ENCODE measurements at regions not wholly inside any gene's neighbourhood (a gene's known extent, or its start where the extent isn't known, plus 50 kb on each side); places are given as distances from the start of the nearest gene placed in this dataset.

DNA sequence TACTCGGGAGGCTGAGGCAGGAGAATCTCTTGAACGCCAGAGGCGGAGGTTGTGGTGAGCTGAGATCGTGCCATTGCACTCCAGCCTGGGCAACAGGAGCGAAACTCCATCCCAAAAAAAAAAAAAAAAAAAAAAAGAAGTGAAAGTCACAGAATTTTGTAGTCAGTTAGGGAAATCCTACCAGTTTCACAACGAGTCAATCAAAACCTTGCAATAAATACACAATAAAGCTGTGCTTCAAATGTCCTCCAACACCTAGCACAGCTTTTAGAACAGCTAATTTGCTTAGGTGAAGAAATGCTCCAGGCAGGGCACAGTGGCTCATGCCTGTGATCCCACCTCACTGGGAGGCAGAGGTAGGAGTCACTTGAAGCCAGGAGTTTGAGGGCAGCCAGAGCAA, 112.8 kb upstream of the ATF7IP start:
- no peak for DNase-seq (ENCODE audit: low read depth in 2 of 2)

DNA sequence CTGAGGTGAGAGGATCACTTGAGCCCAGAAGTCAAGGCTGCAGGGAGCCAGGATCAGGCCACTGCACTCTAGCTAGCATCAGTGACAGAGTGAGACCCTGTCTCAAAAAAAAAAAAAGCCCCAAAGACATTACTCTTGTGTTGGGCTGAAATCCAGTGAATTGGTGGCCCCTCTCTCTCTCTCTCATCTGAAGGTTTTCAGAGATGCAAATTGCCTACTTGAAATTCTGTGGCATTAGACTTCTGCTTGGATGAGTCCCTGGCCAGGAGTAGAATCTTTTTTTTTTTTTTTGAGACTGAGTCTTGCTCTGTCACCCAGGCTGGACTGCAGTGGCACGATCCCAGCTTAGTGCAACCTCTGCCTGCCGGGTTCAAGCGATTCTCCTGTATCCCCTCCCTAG, 112.0 kb upstream of the ATF7IP start:
- DNase-seq (ENCODE audit: low read depth in 2 of 2), result no peak

DNA sequence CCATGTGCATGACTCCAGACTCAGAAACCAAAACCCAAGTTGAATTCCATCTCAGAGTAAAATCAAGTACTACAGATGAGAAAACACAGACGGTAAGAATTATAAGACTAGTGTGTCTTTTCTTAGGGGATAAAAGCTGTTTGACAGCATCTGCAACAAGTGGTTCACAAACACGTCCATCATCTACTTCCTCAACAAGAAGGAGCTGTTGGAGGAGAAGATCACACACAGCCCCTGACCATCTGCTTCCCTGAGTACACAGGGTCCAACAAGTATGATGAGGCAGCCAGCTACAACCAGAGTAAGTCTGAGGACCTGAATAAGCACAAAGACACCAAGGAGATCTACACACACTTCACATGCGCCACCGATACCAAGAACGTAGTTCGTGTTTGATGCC, 110.7 kb upstream of the ATF7IP start:
- no peak for DNase-seq (ENCODE audit: low read depth in 2 of 2)

DNA sequence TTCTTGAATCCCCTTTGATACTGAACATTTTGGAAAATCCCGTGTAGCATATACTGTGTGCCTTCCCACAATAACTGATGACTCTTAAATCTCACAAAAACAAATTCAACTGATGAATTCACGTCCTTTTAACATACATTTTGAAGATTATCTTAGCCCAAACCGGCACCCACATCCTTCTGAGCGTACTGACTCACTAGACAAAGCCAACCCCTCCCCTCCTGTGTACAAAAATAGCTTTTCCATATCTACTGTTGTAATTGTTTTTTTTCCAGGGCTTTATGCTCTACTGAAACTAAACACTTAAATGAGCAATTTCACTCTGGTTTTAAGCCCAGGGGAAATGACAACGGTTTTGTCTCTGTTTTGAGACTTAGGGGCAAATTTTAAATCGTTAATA, 109.4 kb upstream of the ATF7IP start:
- no peak for DNase-seq (ENCODE audit: low read depth in 2 of 2)

DNA sequence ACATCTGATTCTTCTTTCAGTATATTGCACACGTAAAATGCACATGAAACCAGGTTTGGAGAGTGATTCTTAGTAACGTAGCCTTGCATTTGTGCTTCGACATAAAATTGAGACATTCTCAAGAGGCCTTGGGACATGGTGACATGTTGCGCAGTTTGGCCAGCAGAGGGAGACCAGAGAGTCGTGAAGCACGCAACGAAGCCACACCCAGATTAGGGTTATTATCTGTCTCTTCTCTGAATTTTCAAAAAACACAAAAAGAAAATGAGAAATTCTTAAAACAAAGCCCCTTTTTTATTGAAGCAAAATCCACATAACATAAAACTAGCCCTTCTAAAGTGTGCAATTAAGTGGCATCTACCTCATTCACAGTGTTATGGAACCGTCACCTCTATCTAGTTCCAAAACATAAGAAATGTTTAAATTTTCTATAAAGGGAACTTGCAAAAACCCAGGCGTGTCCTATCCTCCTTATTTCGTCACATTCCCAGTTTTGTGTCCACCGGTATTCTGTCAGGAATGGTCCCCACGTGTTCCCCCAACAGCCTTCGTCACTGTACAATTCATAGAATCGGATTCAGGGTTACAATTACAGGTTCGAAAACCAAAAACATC, 108.8 kb upstream of the ATF7IP start:
- peak; percentile 61 to 62 for DNase-seq (ENCODE audit: low read depth in 2 of 2)

DNA sequence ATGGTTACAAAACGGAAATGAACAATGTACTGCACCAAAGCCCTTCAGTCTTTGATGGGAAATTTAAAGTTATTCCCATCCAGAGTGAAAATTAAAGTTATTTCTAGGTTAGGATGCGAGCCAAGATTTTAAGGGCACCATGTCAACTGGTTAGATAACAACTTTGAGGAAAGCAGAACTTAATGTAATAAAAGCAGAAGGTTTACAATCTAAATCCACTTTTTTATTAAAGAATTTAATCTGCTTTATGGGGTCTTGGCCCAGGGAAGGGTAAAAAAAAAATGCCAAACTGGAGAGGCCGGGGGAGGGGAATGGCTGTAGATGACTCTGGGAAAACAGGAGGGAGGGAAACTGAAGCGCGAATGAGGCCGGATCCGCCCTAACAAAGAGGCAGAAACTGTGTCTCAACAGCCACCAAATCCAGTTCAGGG, 108.2 kb upstream of the ATF7IP start:
- DNase-seq (ENCODE audit: low read depth in 2 of 2), result no peak

DNA sequence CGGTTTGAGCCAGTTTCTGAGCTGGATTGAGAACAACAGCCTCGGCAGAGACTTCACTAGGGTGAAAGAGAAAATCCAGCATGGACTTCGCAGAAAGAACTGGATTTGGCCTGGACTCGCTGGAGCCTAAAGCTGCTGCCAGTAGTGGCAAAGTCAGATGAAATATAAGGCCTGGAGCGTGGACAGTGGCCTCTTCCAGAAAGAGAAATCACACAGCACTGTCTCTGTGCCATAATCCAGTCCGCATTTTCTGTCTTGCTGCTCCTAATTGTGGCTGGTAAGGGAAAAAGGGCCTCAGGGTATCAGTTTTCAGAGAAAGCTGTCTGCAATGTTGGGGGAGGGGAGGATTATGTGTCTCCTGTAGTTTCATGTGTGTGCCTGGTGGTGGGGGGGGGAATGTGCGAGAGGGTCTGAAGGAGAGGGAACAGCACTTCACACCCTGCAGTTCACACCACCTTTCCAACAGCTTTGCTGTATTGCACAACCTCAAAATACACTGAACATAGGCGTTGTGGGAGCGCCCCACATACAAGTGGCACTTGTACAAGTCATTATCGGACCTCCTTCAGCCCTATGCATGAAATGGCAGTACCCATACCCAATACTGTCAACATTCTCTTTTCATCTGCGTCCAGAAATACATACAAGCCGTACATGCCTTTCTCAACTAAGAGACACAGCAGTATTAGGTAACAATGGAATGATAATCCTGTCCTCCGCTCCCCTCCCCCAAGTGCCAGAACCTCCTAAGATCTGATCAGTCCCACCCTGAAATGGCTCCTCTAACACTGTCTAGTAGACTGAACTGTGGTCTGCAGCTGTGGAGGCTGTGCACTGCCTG, 107.5 kb upstream of the ATF7IP start:
- DNase-seq (ENCODE audit: low read depth in 2 of 2), result peak; percentile 50 to 67

DNA sequence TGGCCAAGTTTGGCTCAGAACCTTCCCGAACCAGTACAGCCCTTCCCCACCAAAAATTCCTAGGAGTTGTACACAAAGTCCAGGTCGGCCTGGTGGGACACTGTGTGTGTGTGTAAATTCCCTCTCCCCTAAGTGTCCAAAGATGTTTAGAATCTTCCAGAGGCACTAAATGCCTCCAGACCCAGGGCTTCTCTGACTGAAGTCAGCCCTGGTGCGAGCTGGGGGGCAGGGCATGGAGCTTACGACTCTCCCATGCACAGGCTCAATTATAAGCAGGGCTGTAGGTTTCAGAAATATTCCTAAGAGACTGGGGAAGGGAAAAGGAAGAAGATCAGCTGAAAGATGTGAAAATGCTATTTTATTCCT, 106.9 kb upstream of the ATF7IP start:
- no peak for DNase-seq (ENCODE audit: low read depth in 2 of 2)

DNA sequence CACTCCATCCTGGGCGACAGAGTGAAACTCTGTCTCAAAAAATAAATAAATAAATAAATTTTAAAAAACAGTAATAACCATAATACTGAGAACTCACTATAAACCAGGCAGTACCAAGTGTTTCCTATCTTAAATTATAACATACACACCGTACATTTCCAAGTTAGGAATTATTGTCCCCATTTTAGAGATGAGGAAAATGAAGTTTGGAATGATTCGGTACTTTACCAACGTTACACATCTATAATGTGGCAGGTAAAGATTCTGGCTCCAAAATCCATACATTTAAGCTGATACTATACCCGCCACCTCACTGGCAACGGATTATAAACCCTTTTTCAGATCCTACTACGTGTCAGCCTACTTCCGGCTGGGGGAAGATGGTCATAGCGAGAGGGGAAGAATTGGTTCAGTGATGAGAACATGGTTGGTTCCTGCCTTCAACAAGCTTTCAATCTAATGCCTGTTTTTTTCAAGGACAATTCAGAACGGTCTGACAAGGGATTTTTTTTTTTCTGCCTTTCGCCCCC, 105.9 kb upstream of the ATF7IP start:
- DNase-seq (ENCODE audit: low read depth in 2 of 2), result no peak

DNA sequence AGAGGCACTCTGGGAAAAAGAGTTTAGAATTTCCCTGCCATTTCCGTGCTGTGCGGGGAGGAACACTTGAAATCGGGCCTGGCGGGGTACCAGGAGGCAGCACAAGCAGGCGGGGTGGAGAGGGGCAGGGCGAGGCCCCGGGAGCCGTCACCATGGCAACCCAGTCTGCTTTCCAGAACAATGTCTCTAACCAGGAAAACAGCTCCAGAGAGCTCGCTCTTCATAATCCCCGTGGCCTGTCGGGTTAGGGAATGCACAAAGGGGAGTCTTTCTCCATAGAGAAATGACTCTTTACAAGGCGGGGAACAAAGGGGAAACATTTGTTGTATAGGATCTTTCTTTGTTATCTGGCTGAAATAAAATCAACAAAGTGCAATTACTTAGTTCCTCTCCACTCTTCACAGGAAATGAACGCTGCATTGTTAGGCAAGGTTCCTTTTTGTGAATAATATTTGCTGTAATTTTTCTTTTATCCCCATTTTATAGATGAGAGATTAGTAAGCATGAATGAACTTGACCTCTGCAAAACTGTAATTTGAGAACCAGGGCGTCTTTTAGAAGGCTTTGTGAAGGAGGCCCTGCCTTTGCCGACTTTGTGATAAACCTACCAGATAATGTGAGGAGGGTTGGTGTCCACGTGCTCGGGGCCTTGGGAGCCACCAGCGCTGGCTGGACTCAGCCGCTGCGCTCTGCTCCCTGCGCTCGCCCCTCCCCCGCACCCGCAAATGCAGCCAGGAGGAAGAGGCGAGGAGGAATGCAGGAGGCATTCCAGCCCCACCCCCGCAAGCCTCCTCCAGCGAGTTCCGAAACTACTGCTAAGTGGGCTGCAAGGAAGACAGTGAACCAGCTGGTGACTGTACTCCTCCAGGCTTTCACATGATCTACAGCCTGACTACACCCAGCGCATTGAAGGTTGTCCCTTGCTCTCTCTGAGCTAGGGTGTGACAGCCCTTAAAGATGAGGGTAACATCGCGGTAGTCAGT, 105.2 kb upstream of the ATF7IP start:
- DNase-seq (ENCODE audit: low read depth in 2 of 2), result no peak

DNA sequence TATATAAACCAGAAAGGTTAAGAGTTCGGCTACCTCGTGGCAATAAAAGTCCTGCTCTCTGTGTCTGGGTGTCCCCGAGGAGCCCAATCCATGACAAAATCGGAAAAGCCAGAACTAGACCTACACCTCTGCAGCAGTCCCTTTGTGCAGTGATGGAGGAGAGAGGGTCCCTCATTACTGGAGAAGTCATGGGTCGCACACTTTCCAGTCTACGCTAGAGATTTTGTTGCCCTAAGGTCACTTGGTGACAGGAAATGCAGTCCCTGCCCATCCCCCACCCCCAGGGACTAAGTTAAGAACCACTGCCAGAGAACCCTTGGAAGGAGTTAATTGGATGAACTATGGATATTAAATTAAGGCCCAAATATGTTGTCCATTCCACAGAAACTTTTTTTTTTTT, 104.4 kb upstream of the ATF7IP start:
- DNase-seq (ENCODE audit: low read depth in 2 of 2), result no peak

DNA sequence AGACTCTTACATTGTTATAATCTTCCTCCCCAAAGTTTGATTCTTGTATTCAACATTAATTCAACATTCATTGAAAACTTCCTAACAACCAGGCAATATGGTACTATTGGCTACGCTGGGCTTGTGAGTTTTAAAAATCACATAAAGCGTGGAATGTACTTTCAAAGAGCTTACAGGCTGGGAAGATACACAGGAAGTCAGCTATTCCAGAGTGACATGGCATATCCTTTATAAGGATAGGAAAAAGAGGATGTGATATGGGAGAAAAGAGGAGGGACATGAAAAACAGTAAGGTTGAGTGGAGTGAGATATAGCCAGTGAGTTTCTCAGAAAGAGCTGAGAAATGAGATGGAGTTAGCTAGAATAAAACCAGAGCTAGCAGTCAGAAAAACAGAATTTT, 103.6 kb upstream of the ATF7IP start:
- DNase-seq (ENCODE audit: low read depth in 2 of 2), result no peak

DNA sequence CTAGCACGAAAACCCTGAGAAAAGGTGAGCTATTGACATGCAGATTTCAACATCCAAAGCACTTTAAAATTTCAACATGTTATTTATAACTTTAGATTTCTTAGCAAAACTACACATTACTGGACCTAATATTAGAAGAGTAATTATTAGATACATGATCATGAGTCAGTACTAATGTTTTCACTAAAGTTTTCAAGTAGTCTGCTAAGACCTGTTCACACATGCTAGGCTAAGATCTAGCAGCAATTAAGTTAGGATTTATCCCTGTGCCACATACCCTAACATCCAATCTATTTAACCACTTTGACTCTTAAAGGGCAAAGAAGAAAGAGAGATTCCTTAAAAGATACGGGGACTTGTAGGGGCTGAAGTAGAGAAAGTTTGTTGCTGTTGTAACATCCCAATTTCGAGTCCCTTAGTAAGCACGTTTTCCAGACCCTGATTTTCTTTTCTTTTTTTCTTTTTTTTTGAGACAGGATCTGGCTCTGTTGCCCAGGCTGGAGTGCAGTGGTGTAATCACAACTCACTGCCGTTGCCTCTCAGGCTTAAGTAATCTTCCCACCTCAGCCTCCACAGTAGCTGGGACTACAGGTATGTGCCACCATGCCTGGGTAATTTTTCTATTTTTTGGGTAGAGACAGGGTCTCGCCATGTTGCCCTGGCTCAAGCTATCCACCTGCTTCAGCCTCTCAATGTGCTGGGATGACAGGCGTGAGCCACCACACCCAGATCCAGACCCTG, 102.5 kb upstream of the ATF7IP start:
- no peak for DNase-seq (ENCODE audit: low read depth in 2 of 2)

DNA sequence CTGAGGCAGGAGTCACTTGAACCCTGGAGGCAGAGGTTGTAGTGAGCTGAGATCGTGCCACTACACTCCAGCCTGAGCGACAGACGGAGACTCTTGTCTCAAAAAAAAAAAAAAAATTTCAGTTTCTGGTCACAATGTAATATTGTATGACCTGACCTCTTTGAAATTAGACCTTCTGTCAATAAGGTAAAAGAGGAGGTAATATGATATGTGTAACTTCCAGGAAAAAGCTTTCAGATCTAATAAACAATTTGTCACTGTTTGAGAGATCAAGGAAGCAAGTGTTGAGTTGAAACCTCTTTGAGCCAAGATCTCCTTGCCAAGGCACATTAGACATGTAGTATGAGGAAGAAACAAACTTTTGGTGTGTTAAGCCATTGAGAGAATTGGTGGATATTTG, 101.7 kb upstream of the ATF7IP start:
- DNase-seq (ENCODE audit: low read depth in 2 of 2), result no peak

DNA sequence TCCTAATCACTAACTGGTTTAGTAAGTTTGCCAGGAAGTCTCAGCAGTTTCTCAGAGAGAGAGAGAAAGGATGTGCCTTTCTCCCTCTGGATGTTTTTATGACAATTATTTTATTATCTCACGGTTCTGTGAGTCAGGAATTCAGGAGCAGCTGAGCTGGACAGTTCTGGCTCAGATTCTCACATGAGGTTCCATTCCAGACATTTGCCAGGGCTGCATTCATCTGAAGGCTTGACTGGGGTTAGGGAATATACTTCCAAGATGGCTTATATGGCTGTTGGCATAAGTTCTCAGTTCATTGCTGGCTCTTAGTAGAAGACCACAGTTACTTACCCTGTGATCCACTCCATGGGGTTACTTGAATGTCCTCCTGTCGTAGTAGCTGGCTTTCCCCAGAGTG, 101.2 kb upstream of the ATF7IP start:
- no peak for DNase-seq (ENCODE audit: low read depth in 2 of 2)

DNA sequence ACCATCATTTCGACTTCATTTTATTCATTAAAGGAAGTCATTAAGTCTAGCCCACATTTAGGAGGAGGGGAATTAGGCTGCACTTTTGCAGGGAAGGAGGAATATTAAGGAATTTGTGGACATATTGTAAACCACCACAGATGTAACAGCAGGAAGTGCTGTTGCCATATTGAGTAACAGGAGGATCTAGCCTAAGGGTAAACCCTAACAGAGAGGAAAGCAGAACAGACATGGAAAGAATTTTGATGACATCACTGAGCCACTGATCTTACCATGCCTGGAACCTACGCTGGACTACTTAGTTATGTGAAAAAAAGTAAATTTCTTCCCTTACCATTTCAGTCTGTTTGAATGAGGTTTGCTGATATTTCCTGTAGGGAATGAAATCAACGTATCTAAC, 100.7 kb upstream of the ATF7IP start:
- no peak for DNase-seq (ENCODE audit: low read depth in 2 of 2)

DNA sequence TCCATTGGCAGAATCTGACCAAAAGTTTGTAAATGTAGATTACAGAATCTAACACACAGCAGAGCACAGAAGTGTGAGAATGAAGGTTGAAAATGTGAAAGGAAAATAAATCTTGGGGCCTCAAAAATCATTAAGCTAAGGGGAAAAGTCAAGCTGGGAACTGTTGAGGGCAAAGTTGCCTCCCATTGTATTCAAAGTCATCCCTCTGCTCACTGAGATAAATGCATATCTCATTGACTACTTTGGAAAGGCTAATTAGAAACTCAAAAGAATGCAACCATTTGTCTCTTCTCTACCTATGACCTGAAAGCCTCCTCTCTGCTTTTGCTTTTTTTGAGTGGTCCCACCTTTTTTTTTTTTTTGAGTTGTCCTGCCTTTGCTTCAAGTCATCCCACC, 97.4 kb upstream of the ATF7IP start:
- no peak for DNase-seq (ENCODE audit: low read depth in 2 of 2)

DNA sequence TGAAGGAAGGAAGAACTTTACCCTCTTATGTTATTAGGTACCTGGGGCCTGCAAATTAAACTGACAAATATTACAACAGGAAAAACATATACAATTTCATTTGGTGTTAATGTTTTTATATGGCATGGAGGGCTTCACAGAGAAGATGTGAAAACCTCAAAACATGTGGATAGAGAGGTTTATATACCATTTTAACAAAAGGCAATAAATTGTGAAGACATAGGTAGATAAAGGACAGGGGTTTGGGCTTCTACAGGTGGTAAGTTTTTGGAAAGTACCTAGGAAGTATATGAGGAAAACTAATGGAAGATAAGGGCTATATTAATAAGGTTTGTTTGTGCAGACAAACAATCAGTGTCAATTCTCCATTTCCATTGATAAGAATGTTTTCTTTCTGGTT, 95.1 kb upstream of the ATF7IP start:
- no peak for DNase-seq (ENCODE audit: low read depth in 2 of 2)

DNA sequence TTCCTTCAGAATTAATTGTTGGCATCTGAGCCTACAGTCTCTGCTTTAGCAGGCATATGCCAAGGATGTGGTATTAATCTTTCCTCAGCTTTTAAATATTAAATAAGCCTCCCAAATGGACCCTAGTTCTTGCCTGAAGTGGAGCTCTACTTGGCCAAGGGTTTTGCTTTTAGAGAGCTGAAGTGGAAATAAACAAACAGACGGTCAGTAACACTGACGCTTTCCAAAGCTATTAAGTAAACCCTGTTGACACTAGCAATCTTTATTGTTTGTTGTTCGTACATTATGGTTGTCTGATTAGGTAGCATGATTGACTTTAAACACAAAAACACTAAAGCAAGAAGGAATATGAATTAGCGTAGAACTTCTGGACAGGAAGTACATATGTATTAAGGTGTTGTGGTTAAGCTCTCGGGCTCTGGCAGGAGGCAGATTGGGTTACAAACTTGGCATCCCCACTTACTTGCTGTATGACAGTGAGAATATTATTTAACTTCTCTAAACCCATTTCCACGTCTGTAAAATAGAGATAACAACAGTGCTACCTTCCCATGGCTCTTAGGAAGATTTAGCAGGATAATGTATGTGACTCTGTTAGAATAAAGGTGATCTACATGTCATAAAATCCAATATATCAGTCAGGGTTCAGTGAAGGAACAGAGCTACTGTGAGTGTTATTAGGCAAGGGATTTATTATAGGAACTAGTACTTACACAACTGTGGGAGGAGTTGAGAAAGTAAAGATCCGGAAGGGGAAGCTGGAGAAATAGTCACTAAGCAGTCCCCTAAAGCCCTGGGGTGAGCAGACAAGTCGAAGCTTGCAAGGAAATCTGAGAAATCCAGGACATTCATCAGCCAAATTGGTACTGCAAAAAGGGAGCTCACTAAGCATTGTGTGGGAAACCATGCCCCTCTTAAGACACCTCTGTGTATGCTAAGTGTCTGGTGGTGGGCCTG, 92.2 kb upstream of the ATF7IP start:
- DNase-seq (ENCODE audit: low read depth in 2 of 2), result no peak

DNA sequence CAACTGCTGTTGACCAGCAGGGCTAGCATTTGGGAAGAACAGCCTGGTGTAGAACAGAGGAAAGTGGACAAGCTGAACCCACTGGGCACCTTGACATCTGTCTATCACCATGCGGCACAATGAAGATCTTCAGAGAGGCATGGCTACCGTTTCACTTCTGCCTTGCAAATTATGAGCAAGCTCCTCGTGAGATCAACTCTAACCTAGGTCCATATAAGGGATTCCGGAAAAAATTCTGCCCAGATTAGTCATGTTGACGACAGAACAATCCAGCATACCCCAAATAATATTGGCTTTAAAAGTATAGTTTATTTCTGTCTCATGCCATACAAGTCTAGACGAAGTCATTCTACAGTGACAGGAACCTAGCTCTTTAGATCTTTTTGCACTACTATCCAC, 91.6 kb upstream of the ATF7IP start:
- no peak for DNase-seq (ENCODE audit: low read depth in 2 of 2)

Data from stimulated activated CD8-positive, alpha-beta memory T cell treated with anti-CD3 and anti-CD28 coated beads, Interleukin-7, amount 100 ng/mL, for 1 hour (primary cell).